Lung microvascular endothelial cell (primary cell): ENCODE measurements at regions not wholly inside any gene's neighbourhood (a gene's known extent, or its start where the extent isn't known, plus 50 kb on each side); places are given as distances from the start of the nearest gene placed in this dataset.

Experiments
- DNase-seq, 2 donors: peaks; one replicate each; pipeline versions ENCODE4 v3.0.0 to v3.0.0-alpha.2; 2010; ENCODE audit warnings: low read depth in 2 of 2

- no peak for DNase-seq
Observed at GRCh38 chr20:41951615-41952014, 333.4 kb upstream of the CHD6 start.

GRCh38 chr20:41939659-41940058, 321.5 kb upstream of the CHD6 start:
- DNase-seq: no peak

GRCh38 chr20:41938353-41938752, 320.2 kb upstream of the CHD6 start:
- no peak for DNase-seq

GRCh38 chr20:41935259-41935791, 317.1 kb upstream of the CHD6 start:
- no peak for DNase-seq

- DNase-seq: no peak
Observed at GRCh38 chr20:41932431-41932830, 314.3 kb upstream of the CHD6 start.

GRCh38 chr20:41927655-41928054, 309.5 kb upstream of the CHD6 start:
- no peak for DNase-seq

- DNase-seq: no peak
Observed at GRCh38 chr20:41927189-41927588, 309.0 kb upstream of the CHD6 start.

- no peak for DNase-seq
Observed at GRCh38 chr20:41925476-41925875, 307.3 kb upstream of the CHD6 start.

GRCh38 chr20:41923624-41924023, 305.4 kb upstream of the CHD6 start:
- no peak for DNase-seq

- DNase-seq: no peak
Observed at GRCh38 chr20:41913146-41913545, 295.0 kb upstream of the CHD6 start.

- DNase-seq: no peak
Observed at GRCh38 chr20:41910558-41910957, 292.4 kb upstream of the CHD6 start.

GRCh38 chr20:41905199-41905598, 287.0 kb upstream of the CHD6 start:
- DNase-seq: no peak

GRCh38 chr20:41903586-41903985, 285.4 kb upstream of the CHD6 start:
- DNase-seq: no peak

GRCh38 chr20:41902346-41902745, 284.2 kb upstream of the CHD6 start:
- DNase-seq: no peak

GRCh38 chr20:41900201-41900691, 282.1 kb upstream of the CHD6 start:
- DNase-seq: no peak

GRCh38 chr20:41897708-41898107, 279.5 kb upstream of the CHD6 start:
- DNase-seq: no peak

GRCh38 chr20:41895241-41896032, 277.3 kb upstream of the CHD6 start:
- DNase-seq: no peak

- no peak for DNase-seq
Observed at GRCh38 chr20:41894255-41894963, 276.2 kb upstream of the CHD6 start.

GRCh38 chr20:41892031-41892430, 273.9 kb upstream of the CHD6 start:
- DNase-seq: no peak

- DNase-seq: no peak
Observed at GRCh38 chr20:41889844-41890224, 271.7 kb upstream of the CHD6 start.

GRCh38 chr20:41889126-41889843, 271.1 kb upstream of the CHD6 start:
- DNase-seq: no peak

- DNase-seq: no peak
Observed at GRCh38 chr20:41888434-41888833, 270.3 kb upstream of the CHD6 start.
